Bronchial epithelial cell (primary cell): ENCODE measurements at regions not wholly inside any gene's neighbourhood (a gene's known extent, or its start where the extent isn't known, plus 50 kb on each side); places are given as distances from the start of the nearest gene placed in this dataset.

Experiments
- DNase-seq: peaks from one replicate; pipeline ENCODE4 v3.0.0-alpha.2; 2010; ENCODE audit warnings: low read depth
- FAIRE-seq: peaks from 2 replicates; lab custom pipeline; 2011; peaks lifted over from hg19 to GRCh38; lab: Jason Lieb, UNC
- H3K27me3 ChIP-seq: 2 replicates; pipeline ENCODE4 v1.5.1; 2011; ENCODE audit warnings: low read length; ENCODE audit not compliant: control insufficient read depth, insufficient read depth
- H3K36me3 ChIP-seq: 2 replicates; pipeline ENCODE4 v1.5.1; 2011; ENCODE audit warnings: low read length; ENCODE audit not compliant: control insufficient read depth, insufficient read depth
- H3K4me3 ChIP-seq: 2 replicates; pipeline ENCODE4 v1.5.1; 2011; ENCODE audit warnings: mild to moderate bottlenecking, low read depth, low read length, control low read depth
- TF ChIP-seq, protein P1 (sequence below): IDR thresholded peaks from 2 replicates; pipeline ENCODE4 v1.5.1; 2011; ENCODE audit warnings: mild to moderate bottlenecking, moderate library complexity, low read length, control low read depth, inconsistent platforms; ENCODE audit not compliant: insufficient read depth, severe bottlenecking

DNA sequence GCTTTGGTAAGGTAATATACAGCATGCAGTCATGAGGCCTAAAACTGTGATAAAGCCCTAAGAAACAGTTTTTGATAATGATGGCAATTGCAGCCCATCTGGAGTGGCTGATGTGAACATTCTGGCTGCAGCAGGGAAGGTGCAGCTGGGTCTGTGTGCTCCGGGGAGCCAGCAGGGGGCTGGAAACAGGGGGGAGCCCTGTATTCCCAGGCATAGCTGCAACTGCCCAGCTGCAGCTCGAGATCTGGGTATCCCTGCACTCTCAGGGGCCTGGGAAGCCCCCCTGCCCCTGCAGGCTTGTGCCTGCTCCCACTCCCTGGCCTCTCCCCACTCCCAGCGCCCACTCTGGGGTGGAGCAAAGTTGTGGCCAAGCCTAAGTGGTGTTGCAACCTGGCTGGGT lies 95.6 kb downstream of the RRAGB start:
- H3K36me3 ChIP-seq, result no peaks in the 10 kb centered on the region
- FAIRE-seq (no peak), DNase-seq (no peak)
- TF ChIP-seq, protein P1, sequence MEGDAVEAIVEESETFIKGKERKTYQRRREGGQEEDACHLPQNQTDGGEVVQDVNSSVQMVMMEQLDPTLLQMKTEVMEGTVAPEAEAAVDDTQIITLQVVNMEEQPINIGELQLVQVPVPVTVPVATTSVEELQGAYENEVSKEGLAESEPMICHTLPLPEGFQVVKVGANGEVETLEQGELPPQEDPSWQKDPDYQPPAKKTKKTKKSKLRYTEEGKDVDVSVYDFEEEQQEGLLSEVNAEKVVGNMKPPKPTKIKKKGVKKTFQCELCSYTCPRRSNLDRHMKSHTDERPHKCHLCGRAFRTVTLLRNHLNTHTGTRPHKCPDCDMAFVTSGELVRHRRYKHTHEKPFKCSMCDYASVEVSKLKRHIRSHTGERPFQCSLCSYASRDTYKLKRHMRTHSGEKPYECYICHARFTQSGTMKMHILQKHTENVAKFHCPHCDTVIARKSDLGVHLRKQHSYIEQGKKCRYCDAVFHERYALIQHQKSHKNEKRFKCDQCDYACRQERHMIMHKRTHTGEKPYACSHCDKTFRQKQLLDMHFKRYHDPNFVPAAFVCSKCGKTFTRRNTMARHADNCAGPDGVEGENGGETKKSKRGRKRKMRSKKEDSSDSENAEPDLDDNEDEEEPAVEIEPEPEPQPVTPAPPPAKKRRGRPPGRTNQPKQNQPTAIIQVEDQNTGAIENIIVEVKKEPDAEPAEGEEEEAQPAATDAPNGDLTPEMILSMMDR, result no peak
- no peak overlapping the region for H3K4me3 ChIP-seq
- no peaks in the 10 kb centered on the region for H3K27me3 ChIP-seq

DNA sequence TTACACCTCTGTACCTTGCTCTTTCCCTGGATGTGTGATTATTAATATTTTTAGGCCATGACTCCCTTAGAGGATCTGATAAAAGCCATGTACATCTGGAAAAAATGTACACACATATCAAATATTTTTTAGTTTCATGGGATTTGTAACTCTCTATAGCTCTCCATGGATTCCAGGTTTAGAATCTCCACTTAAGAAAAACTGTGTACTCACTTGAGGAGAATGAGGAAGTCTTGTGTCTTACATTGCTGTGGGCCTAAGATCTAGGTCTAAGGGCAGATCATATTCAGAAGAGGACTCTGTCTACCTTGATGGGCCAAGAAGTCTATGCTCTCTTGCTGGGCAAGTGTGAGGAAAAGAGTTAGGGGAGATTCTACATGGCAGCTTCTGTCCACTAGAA lies 98.0 kb downstream of the RRAGB start:
- no peak overlapping the region for H3K4me3 ChIP-seq
- FAIRE-seq (no peak), DNase-seq (no peak)
- no peaks in the 10 kb centered on the region for H3K27me3 ChIP-seq
- TF ChIP-seq, protein P1, result no peak
- no peaks in the 10 kb centered on the region for H3K36me3 ChIP-seq

DNA sequence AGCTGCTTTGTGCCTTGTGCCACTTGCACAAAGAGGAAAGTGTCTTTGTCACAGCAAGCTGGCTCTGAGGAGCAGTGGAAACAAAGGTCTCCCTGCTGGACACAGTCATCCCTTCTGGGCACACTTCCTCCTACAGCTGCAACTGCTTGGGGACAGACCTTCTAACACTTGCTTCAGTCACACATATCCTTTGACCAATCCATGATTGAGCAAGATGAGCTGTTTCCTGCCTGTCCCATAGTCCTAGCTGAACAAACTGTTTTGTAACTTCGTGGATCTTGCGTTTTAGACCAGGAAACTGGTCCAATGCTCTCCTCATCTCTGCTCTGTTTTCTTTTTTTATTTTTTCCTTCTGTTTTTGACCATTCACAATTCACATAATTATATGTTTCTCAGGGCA lies 98.5 kb downstream of the RRAGB start:
- DNase-seq, result no peak
- TF ChIP-seq, protein P1, result no peak
- no peaks in the 10 kb centered on the region for H3K27me3 ChIP-seq
- FAIRE-seq, result peak; percentile 62
- no peaks in the 10 kb centered on the region for H3K36me3 ChIP-seq
- H3K4me3 ChIP-seq, result no peak overlapping the region

DNA sequence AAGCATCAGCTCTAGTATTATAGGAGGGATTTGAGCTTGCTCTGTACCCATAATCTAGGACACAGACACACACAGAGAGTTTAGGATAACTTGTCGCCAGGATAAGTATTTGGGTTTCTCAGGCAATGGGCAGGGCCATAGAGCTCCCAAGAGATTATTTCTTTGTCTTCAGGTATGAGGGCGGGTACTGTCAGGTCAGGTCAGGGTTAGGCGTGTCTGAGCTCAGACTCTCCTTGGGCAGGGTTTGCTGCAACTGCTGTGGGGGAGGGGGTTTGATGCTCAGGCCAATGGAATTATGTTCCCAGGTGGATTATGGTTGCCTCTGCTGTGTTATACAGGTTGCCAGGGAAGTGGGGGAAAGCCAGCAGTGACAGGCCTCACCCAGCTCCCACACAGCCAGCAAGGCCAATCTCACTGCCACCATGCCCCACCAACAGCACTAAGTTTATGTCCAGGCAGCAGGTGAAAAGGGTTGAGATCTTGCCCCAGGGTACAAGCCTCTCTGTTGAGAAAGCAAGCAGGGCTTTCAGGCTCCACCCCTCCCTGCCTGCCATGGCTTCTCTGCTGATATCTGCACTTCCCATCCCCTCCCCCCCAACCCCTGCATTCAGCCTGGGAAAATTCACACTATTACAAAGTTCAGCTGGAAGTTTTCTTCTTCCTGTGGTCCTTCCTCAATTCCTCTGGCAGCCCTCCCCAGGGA lies 101.3 kb downstream of the RRAGB start:
- H3K36me3 ChIP-seq, result no peaks in the 10 kb centered on the region
- no peaks in the 10 kb centered on the region for H3K27me3 ChIP-seq
- peak; percentile 29 for DNase-seq
- no peak overlapping the region for H3K4me3 ChIP-seq
- TF ChIP-seq, protein P1, result no peak
- peak; percentile 62 for FAIRE-seq

DNA sequence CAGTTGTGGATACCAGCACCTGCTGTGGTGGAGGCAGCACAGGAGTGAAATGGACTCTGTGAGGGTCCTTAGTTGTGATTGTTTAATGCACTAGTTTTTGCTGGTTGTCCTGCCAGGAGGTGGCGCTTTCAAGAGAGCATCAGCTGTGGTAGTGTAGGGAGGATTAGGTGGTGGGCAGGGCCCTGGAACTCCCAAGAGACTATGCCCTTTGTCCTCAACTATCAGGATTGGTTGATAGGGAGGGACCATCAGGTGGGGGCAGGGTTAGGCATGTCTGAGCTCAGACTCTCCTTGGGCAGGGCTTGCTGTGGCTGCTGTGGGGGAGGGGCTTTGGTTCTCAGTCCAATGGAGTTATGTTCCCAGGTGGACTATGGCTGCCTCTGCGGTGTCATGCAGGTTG lies 121.9 kb downstream of the RRAGB start:
- FAIRE-seq (no peak), DNase-seq (no peak)
- Histone ChIP-seq H3K27me3 (no peaks in the 10 kb centered on the region), H3K4me3 (no peak overlapping the region), H3K36me3 (no peaks in the 10 kb centered on the region)
- TF ChIP-seq, protein P1, result no peak
